Breast epithelium (tissue), 3 donors: ENCODE measurements at regions not wholly inside any gene's neighbourhood (a gene's known extent, or its start where the extent isn't known, plus 50 kb on each side); places are given as distances from the start of the nearest gene placed in this dataset.

ENCODE experiments used
- CTCF ChIP-seq, 3 donors: fragments of 450-650 bp; IDR thresholded peaks; one replicate each; pipeline ENCODE4 v1.5.1; 2016 to 2017; ENCODE audit warnings: antibody characterized with exemption in 3 of 3, mild to moderate bottlenecking in 3 of 3, moderate library complexity in 3 of 3
- POLR2A ChIP-seq: fragments of 450-650 bp; IDR thresholded peaks from one replicate; pipeline ENCODE4 v1.6.1; 2016; ENCODE audit warnings: antibody characterized with exemption, mild to moderate bottlenecking, moderate library complexity

DNA sequence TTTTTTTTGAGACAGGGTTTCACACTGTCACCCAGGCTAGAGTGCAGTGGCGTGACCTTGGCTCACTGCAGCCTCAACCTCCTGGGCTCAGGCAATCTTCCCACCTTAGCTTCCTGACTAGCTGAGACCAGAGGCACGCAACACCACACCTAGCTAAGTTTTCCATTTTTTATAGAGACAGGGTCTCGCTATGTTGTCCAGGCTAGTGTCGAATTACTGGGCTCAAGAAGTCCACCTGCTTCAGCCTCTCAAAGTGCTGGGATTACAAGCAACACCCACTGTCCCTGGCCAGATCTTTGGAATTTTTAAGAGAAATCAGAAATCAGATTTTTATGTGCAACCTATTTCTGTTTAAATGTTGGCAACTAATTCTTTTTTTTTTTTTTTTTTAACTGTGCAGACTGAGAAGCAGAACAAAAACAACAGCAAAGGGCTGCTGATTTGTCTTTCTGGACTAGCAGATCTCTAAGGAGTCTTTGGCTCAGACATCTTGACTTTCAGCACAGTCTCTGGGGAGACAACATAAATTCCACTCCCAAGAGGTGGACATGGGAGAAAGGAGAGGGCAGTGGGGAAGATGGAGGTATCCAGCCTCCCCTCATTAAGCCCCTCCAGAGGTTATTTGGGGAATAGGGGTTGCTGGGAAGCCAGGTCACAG lies 54.4 kb upstream of the FABP6 start:
- TF ChIP-seq POLR2A = no peak
- no peak for TF ChIP-seq CTCF (IDR thresholded peaks at IDR 0.05)
